ENCODE measurements at regions not wholly inside any gene's neighbourhood (a gene's known extent, or its start where the extent isn't known, plus 50 kb on each side); places are given as distances from the start of the nearest gene placed in this dataset.

DNA sequence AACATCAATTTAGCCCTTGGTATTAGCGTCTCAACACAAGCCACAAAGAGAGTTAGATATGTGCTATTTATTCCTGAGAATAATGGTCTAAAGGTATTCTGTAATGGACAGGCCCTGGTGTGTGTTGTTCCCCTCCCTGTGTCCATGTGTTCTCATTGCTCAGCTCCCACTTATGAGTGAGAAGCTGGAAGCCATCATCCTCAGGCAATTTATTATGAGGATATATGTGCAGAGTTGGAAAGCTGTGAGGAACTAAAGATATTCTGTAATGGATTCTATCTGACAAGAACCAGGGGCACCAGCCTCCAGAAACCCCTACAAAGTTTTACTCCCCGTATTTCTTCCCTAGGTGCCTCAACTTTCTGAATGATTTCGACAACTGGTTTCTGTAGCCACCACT, 210.8 kb downstream of the GRIN2B start:
- Histone ChIP-seq H3K4me3 (ENCODE audit: low read length) (no peak overlapping the region), H3K9me3 (ENCODE audit: control insufficient read depth, insufficient read depth, low read length) (no peaks in the 10 kb centered on the region), H3K36me3 (ENCODE audit: control insufficient read depth, insufficient read depth, low read length) (no peaks in the 10 kb centered on the region), H3K27ac (ENCODE audit: low read length) (no peak overlapping the region), H3K4me1 (ENCODE audit: control insufficient read depth, insufficient read depth, low read length) (no peaks in the 10 kb centered on the region), H3K27me3 (ENCODE audit: control insufficient read depth, insufficient read depth, low read length) (no peaks in the 10 kb centered on the region)
- WGBS (ENCODE audit: insufficient coverage, insufficient read length): no CpG with 5 or more reads among the region's 3 CpGs
- DNase-seq (ENCODE audit: low read depth, low spot score): no peak

DNA sequence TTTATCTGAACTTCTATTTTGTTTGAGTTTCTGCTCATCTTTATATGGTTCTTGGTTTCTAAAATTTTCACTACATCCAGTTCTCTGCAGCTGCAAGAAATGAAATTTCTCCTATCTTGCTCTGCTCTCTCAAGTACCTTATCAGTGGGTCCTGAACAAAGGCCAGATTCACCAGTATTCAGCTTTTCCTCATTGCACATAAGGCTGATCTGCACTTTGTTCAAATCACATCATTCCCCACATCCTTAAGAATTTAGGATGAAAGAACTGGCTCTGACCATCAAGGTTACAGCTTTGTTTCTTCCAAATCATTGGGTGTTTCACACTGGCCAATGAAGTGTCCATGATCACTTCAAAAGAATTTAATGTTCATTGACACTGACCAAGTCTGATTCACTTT, 211.4 kb downstream of the GRIN2B start:
- H3K36me3 ChIP-seq (ENCODE audit: control insufficient read depth, insufficient read depth, low read length): no peaks in the 10 kb centered on the region
- H3K27me3 ChIP-seq (ENCODE audit: control insufficient read depth, insufficient read depth, low read length): no peaks in the 10 kb centered on the region
- H3K9me3 ChIP-seq (ENCODE audit: control insufficient read depth, insufficient read depth, low read length): no peaks in the 10 kb centered on the region
- no peak for DNase-seq (ENCODE audit: low read depth, low spot score)
- no peak overlapping the region for H3K4me3 ChIP-seq (ENCODE audit: low read length)
- H3K27ac ChIP-seq (ENCODE audit: low read length): no peak overlapping the region
- H3K4me1 ChIP-seq (ENCODE audit: control insufficient read depth, insufficient read depth, low read length): no peaks in the 10 kb centered on the region

DNA sequence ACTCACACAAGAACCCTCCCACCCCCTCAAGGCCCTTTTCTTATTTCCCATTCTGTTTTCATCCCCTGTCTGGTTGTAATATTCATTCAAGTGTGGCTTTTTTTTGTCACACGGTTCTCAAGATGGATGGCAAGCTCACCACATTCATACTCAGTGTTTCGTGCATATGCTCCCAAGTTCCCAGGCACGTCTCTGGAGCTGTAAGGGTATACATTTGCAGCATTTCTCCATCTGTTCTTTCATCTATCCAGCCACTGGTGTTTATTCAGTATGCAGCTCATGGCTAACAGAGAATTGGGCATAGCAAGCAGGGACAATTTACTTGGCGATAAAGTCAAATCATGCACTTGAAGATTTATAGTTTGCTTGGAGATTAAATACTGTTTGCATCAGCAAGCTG, 212.1 kb downstream of the GRIN2B start:
- H3K9me3 ChIP-seq (ENCODE audit: control insufficient read depth, insufficient read depth, low read length): no peaks in the 10 kb centered on the region
- no peaks in the 10 kb centered on the region for H3K36me3 ChIP-seq (ENCODE audit: control insufficient read depth, insufficient read depth, low read length)
- H3K27ac ChIP-seq (ENCODE audit: low read length): no peak overlapping the region
- no peaks in the 10 kb centered on the region for H3K4me1 ChIP-seq (ENCODE audit: control insufficient read depth, insufficient read depth, low read length)
- H3K4me3 ChIP-seq (ENCODE audit: low read length): no peak overlapping the region
- WGBS (ENCODE audit: insufficient coverage, insufficient read length): no CpG with 5 or more reads among the region's 4 CpGs
- no peaks in the 10 kb centered on the region for H3K27me3 ChIP-seq (ENCODE audit: control insufficient read depth, insufficient read depth, low read length)
- no peak for DNase-seq (ENCODE audit: low read depth, low spot score)

DNA sequence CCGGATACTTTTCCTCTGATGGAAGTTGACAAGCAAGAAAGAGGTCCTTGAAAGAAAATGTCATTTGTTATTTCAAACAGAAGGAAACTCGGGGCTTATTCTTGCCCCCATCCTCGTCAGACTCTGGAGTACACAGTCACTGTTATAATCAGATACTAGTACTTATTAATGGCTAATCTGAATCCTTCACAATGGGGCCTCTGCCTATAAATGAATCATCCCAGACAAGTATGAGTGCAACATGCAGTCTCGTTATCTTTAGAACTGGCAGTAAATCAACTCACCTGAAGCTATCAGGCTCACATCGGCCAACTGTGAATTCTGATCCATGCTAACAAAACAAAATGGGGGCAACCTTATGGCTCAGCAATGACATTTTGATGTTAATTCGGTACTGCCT, 216.7 kb downstream of the GRIN2B start:
- no peak overlapping the region for H3K27ac ChIP-seq (ENCODE audit: low read length)
- DNase-seq (ENCODE audit: low read depth, low spot score): no peak
- no peaks in the 10 kb centered on the region for H3K4me1 ChIP-seq (ENCODE audit: control insufficient read depth, insufficient read depth, low read length)
- H3K4me3 ChIP-seq (ENCODE audit: low read length): no peak overlapping the region
- no peaks in the 10 kb centered on the region for H3K27me3 ChIP-seq (ENCODE audit: control insufficient read depth, insufficient read depth, low read length)
- no peaks in the 10 kb centered on the region for H3K36me3 ChIP-seq (ENCODE audit: control insufficient read depth, insufficient read depth, low read length)
- no CpG with 5 or more reads among the region's 6 CpGs for WGBS (ENCODE audit: insufficient coverage, insufficient read length)
- no peaks in the 10 kb centered on the region for H3K9me3 ChIP-seq (ENCODE audit: control insufficient read depth, insufficient read depth, low read length)

DNA sequence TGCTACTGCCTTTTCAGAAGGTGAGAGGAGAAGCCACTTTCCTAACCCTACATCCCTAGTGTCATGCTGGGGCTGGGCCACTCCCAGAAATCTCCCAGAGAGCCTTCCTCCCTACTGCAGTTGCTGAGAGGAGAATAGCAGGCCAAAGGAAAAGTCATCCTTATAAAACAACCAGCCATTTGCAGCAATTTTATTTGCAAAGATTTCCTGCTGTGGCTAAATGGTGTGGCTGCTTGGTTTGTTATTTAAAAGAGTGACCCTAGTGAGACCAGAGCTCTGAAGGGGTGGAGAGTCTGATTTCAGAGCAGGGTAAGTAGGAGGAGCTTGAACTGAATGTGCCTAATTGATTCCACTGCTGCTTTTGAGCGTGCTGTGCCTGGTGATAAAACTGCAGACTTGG, 232.0 kb downstream of the GRIN2B start:
- H3K4me1 ChIP-seq (ENCODE audit: control insufficient read depth, insufficient read depth, low read length): peaks cover 13% of the 10 kb centered on the region

DNA sequence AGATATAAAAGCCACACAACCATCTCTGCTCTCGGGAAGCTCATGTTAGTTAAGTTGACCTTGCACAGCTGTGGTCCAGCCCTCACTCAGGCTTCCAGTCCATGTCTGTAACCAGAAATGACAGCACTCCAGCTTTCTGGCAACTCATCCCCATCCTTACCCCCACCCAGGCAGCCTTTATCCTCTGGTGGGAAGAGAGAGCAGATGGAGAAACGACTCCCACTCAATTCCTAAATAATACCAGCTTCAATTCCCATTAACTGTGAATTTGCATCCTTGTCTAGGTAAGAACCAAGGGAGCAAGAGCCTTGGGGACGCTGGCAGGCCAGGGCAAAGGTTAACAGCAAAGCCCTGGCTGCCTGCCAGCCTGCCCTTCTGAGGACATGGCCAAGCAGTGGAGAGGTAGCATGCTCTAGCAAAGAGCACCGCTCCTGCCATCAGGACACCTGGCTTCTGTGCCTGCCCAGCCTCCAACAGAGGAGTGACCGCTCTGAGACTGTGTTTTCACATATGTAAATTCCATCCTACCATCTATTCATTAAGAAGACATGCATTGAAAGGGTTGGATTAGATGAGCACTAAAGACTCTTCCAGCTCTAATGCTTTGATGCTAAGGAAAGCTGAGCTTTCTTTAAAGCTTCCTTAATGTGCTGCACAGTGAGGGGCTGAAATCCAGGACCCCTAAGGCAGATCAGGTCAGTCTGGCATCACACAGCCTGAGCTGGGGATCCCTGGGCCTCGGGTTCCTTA, 236.1 kb downstream of the GRIN2B start:
- Histone ChIP-seq H3K27me3 (ENCODE audit: control insufficient read depth, insufficient read depth, low read length) (no peaks in the 10 kb centered on the region; the same call in 1 of the 2 replicates), H3K4me1 (ENCODE audit: control insufficient read depth, insufficient read depth, low read length) (peaks cover 10% of the 10 kb centered on the region), H3K4me3 (ENCODE audit: low read length) (no peak overlapping the region), H3K36me3 (ENCODE audit: control insufficient read depth, insufficient read depth, low read length) (no peaks in the 10 kb centered on the region), H3K9me3 (ENCODE audit: control insufficient read depth, insufficient read depth, low read length) (no peaks in the 10 kb centered on the region), H3K27ac (ENCODE audit: low read length) (no peak overlapping the region)
- WGBS (ENCODE audit: insufficient coverage, insufficient read length): no CpG with 5 or more reads among the region's 6 CpGs
- DNase-seq (ENCODE audit: low read depth, low spot score): no peak

More for the DNA sequence above, 232.0 kb downstream of the GRIN2B start:
- Histone ChIP-seq H3K27ac (ENCODE audit: low read length) (no peak overlapping the region), H3K27me3 (ENCODE audit: control insufficient read depth, insufficient read depth, low read length) (peaks cover 6% of the 10 kb centered on the region), H3K4me3 (ENCODE audit: low read length) (no peak overlapping the region), H3K9me3 (ENCODE audit: control insufficient read depth, insufficient read depth, low read length) (no peaks in the 10 kb centered on the region), H3K36me3 (ENCODE audit: control insufficient read depth, insufficient read depth, low read length) (no peaks in the 10 kb centered on the region)
- WGBS (ENCODE audit: insufficient coverage, insufficient read length): no CpG with 5 or more reads among the region's 1 CpG
- peak; percentile 76 for DNase-seq (ENCODE audit: low read depth, low spot score)

DNA sequence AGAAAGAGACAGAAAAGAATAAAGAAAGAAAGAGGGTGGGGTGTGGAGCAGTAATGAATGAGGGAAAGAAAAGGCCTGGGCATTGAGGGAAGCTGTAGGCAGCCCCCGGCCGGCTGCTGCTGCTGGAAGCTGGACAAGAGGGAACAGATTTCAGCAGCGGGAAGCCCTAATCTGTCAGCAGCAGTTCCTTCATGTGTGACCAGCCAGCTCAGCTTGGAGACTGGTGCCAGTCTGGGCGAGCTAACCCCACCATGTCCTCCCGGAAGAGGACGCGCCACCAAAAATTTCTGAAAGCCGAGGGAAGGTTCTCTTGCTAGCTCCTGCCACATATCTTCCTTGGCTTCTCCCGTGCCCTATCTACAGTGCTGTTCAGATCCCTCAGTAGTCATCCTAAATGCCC, 236.8 kb downstream of the GRIN2B start:
- Histone ChIP-seq H3K4me1 (ENCODE audit: control insufficient read depth, insufficient read depth, low read length) (peaks cover 8% of the 10 kb centered on the region), H3K4me3 (ENCODE audit: low read length) (no peak overlapping the region), H3K27ac (ENCODE audit: low read length) (no peak overlapping the region), H3K27me3 (ENCODE audit: control insufficient read depth, insufficient read depth, low read length) (no peaks in the 10 kb centered on the region; the same call in 1 of the 2 replicates), H3K9me3 (ENCODE audit: control insufficient read depth, insufficient read depth, low read length) (no peaks in the 10 kb centered on the region), H3K36me3 (ENCODE audit: control insufficient read depth, insufficient read depth, low read length) (no peaks in the 10 kb centered on the region)
- no peak for DNase-seq (ENCODE audit: low read depth, low spot score)
- no CpG with 5 or more reads among the region's 9 CpGs for WGBS (ENCODE audit: insufficient coverage, insufficient read length)

DNA sequence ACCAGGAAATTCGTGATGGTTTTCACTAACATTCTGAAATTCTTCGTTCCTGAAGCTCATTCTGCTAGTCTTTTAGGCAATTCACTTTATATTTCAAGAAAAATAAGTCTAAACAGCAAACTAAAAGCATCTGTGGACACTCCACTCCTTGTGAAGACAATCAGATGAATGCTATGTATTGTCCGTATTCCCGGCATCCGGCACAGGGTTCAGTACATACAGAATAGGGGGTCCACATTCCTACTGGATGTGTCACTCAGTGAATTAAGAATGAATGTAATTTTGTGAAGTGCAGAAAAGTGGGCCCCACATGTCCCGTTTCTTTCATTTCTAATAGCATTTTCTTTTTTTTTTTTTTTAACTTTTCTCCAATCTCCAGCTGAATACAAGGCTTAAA, 241.3 kb downstream of the GRIN2B start:
- WGBS (ENCODE audit: insufficient coverage, insufficient read length): no CpG with 5 or more reads among the region's 6 CpGs
- H3K36me3 ChIP-seq (ENCODE audit: control insufficient read depth, insufficient read depth, low read length): no peaks in the 10 kb centered on the region

DNA sequence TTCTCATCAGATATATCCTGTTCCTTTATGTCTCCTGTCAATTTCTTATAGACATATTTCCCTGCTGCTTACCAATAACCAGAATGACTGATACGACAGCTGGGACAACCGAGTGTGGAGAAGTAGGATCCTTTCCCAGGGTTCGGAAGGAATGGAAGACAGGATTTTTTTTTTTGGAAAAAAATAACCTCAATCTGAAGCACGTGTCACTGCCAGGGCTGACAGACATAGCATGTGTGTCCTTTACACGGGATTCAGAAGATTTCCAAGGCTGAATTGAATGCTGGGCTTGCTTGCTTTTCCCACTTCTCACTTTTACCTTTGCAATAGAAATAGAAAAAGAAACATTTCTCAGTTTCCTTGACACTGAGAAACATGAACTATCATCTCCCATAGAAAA, 245.7 kb downstream of the GRIN2B start:
- H3K36me3 ChIP-seq (ENCODE audit: control insufficient read depth, insufficient read depth, low read length): no peaks in the 10 kb centered on the region
- peaks cover 8% of the 10 kb centered on the region; the same call in 1 of the 2 replicates for H3K27me3 ChIP-seq (ENCODE audit: control insufficient read depth, insufficient read depth, low read length)
- WGBS (ENCODE audit: insufficient coverage, insufficient read length): no CpG with 5 or more reads among the region's 5 CpGs
- no peak overlapping the region for H3K27ac ChIP-seq (ENCODE audit: low read length)
- H3K4me3 ChIP-seq (ENCODE audit: low read length): no peak overlapping the region
- no peaks in the 10 kb centered on the region for H3K4me1 ChIP-seq (ENCODE audit: control insufficient read depth, insufficient read depth, low read length)
- no peak for DNase-seq (ENCODE audit: low read depth, low spot score)
- H3K9me3 ChIP-seq (ENCODE audit: control insufficient read depth, insufficient read depth, low read length): no peaks in the 10 kb centered on the region

More for the DNA sequence above, 241.3 kb downstream of the GRIN2B start:
- no peak overlapping the region for H3K27ac ChIP-seq (ENCODE audit: low read length)
- H3K4me3 ChIP-seq (ENCODE audit: low read length): no peak overlapping the region
- DNase-seq (ENCODE audit: low read depth, low spot score): no peak
- no peaks in the 10 kb centered on the region for H3K4me1 ChIP-seq (ENCODE audit: control insufficient read depth, insufficient read depth, low read length)
- no peaks in the 10 kb centered on the region for H3K27me3 ChIP-seq (ENCODE audit: control insufficient read depth, insufficient read depth, low read length)
- H3K9me3 ChIP-seq (ENCODE audit: control insufficient read depth, insufficient read depth, low read length): no peaks in the 10 kb centered on the region

DNA sequence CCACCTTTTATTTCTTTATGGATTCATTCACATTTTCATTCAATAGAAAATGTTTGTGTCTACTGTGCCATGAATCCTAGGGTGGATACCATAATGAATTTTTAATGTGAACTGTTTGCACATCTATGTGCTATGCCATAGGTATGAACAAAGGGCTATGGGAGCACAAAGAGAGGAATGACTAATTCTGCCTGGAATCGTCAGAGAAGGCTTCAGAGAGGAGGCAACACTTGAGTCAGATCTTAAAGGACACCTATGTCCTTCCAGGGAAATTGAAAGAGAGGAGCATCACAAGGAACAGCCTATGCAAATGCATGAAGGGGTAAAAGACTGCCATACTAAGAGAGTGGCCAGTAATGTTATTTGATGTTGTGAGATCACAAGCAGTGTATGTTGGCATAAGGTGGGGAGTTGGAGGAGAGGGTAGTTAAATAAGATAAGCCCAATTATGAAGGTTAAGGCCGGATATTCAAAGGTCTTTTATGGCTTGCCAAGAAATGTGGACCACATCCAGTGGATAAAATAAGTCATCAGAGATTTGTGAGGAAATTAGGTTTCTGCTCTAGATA, 246.7 kb downstream of the GRIN2B start:
- H3K27ac ChIP-seq (ENCODE audit: low read length): no peak overlapping the region
- no peaks in the 10 kb centered on the region; the same call in 1 of the 2 replicates for H3K4me1 ChIP-seq (ENCODE audit: control insufficient read depth, insufficient read depth, low read length)
- peaks cover 8% of the 10 kb centered on the region; the same call in 1 of the 2 replicates for H3K27me3 ChIP-seq (ENCODE audit: control insufficient read depth, insufficient read depth, low read length)
- WGBS (ENCODE audit: insufficient coverage, insufficient read length): no CpG with 5 or more reads among the region's 2 CpGs
- no peaks in the 10 kb centered on the region for H3K9me3 ChIP-seq (ENCODE audit: control insufficient read depth, insufficient read depth, low read length)
- H3K36me3 ChIP-seq (ENCODE audit: control insufficient read depth, insufficient read depth, low read length): no peaks in the 10 kb centered on the region
- H3K4me3 ChIP-seq (ENCODE audit: low read length): no peak overlapping the region
- no peak for DNase-seq (ENCODE audit: low read depth, low spot score)

DNA sequence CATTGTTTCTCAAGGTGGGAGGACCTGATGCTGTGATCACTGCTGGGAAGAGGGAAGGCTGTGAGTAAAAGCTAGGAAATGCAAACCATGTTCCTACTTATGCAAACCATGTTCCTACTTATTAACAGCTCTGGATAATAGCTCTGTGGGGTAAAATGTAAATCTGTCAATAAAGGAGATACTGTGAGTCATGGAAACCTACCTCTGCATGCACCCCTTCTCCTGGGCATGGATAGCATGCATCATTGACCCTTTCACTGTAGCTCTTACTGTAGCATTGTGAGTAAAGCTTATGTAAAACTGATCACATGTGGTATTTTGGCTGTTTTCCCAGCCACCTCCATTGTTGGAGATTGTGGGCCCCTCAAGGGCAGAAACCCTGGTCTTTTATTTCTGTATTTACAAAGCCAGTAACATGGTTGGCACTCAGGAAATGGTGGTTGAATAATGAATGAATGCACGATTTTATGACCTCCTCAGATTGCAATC, 253.7 kb downstream of the GRIN2B start:
- no peaks in the 10 kb centered on the region for H3K36me3 ChIP-seq (ENCODE audit: control insufficient read depth, insufficient read depth, low read length)
- no peak overlapping the region for H3K4me3 ChIP-seq (ENCODE audit: low read length)
- WGBS (ENCODE audit: insufficient coverage, insufficient read length): no CpG with 5 or more reads among the region's 1 CpG
- no peaks in the 10 kb centered on the region for H3K9me3 ChIP-seq (ENCODE audit: control insufficient read depth, insufficient read depth, low read length)
- H3K27ac ChIP-seq (ENCODE audit: low read length): no peak overlapping the region
- peaks cover 4% of the 10 kb centered on the region for H3K4me1 ChIP-seq (ENCODE audit: control insufficient read depth, insufficient read depth, low read length)
- peaks cover 16% of the 10 kb centered on the region; the same call in 1 of the 2 replicates for H3K27me3 ChIP-seq (ENCODE audit: control insufficient read depth, insufficient read depth, low read length)
- no peak for DNase-seq (ENCODE audit: low read depth, low spot score)

Measured in iPS DF 6.9 (cell line).